Fibroblast of lung (primary cell): ENCODE measurements at regions not wholly inside any gene's neighbourhood (a gene's known extent, or its start where the extent isn't known, plus 50 kb on each side); places are given as distances from the start of the nearest gene placed in this dataset.

Source experiments
- DNase-seq, 2 donors: peaks; one replicate each; pipeline versions ENCODE4 v3.0.0 to v3.0.0-alpha.2; 2010; ENCODE audit warnings: low read depth in 2 of 2
- H2AFZ ChIP-seq: 2 replicates; pipeline ENCODE4 v1.5.1; 2012; ENCODE audit warnings: low read length, control low read depth, inconsistent platforms
- H3K27ac ChIP-seq: 2 replicates; pipeline ENCODE4 v1.5.1; 2011; ENCODE audit warnings: low read length, control low read depth; ENCODE audit not compliant: insufficient read depth
- H3K27me3 ChIP-seq: 2 replicates; pipeline ENCODE4 v1.5.1; 2011; ENCODE audit warnings: mild to moderate bottlenecking, low read length; ENCODE audit not compliant: control insufficient read depth, insufficient read depth
- H3K36me3 ChIP-seq: 2 replicates; pipeline ENCODE4 v1.5.1; 2011; ENCODE audit warnings: low read length; ENCODE audit not compliant: control insufficient read depth, insufficient read depth
- H3K4me1 ChIP-seq: 2 replicates; pipeline ENCODE4 v1.5.1; 2011; ENCODE audit warnings: low read length; ENCODE audit not compliant: control insufficient read depth, insufficient read depth; ENCODE audit errors: extremely low read depth
- H3K4me2 ChIP-seq: 2 replicates; pipeline ENCODE4 v1.5.1; 2011; ENCODE audit warnings: low read length, control low read depth; ENCODE audit not compliant: insufficient read depth; ENCODE audit errors: extremely low read depth
- H3K4me3 ChIP-seq, 4 experiments: fragments of 200-600 bp in 1 of 4; sonication (generic) in 1 of 4; replicated peaks in 1 of 4; 2 replicates each; pipeline ENCODE4 v1.5.1; 2011 to 2016; ENCODE audit warnings: low read length in 4 of 4, low read depth in 3 of 4, mild to moderate bottlenecking in 3 of 4, control low read depth in 2 of 4, inconsistent platforms in 1 of 4, mixed read lengths in 1 of 4; ENCODE audit not compliant: insufficient read depth in 1 of 4; ENCODE audit errors: control extremely low read depth in 1 of 4
- H3K79me2 ChIP-seq: 2 replicates; pipeline ENCODE4 v1.5.1; 2012; ENCODE audit warnings: mild to moderate bottlenecking, low read length, inconsistent platforms; ENCODE audit not compliant: control insufficient read depth, insufficient read depth
- H3K9ac ChIP-seq: 2 replicates; pipeline ENCODE4 v1.5.1; 2011; ENCODE audit warnings: mild to moderate bottlenecking, low read length, control low read depth; ENCODE audit not compliant: insufficient read depth
- H3K9me3 ChIP-seq: 2 replicates; pipeline ENCODE4 v1.5.1; 2012; ENCODE audit warnings: low read depth, low read length; ENCODE audit not compliant: control insufficient read depth, insufficient read depth
- H4K20me1 ChIP-seq: 2 replicates; pipeline ENCODE4 v1.5.1; 2011; ENCODE audit warnings: low read length; ENCODE audit not compliant: control insufficient read depth, insufficient read depth; ENCODE audit errors: extremely low read depth
- EZH2 ChIP-seq: IDR thresholded peaks from 2 replicates; pipeline ENCODE4 v1.5.1; 2012; ENCODE audit warnings: low read length, control low read depth, mild to moderate bottlenecking; ENCODE audit errors: missing control alignments
- TF ChIP-seq, protein P1 (sequence below), 2 donors: IDR thresholded peaks in 1 of 2; conservative IDR thresholded peaks in 1 of 2; 1 replicate in 1 of 2; 2 replicates in 1 of 2; pipeline ENCODE4 v1.5.1; 2011 to 2012; ENCODE audit warnings: low read length in 2 of 2, control low read depth in 1 of 2, inconsistent platforms in 1 of 2, low read depth in 1 of 2, mild to moderate bottlenecking in 1 of 2

GRCh38 chr3:18233987-18234716 is 191.0 kb downstream of the SATB1 start:
- Histone ChIP-seq H3K9me3 (no peaks in the 10 kb centered on the region), H4K20me1 (no peaks in the 10 kb centered on the region), H3K27me3 (no peaks in the 10 kb centered on the region), H3K4me3 (no peak overlapping the region), H3K9ac (no peak overlapping the region), H3K79me2 (no peaks in the 10 kb centered on the region), H3K27ac (no peak overlapping the region), H3K36me3 (no peaks in the 10 kb centered on the region), H2AFZ (no peak overlapping the region), H3K4me1 (no peaks in the 10 kb centered on the region), H3K4me2 (no peak overlapping the region)
- TF ChIP-seq, protein P1, sequence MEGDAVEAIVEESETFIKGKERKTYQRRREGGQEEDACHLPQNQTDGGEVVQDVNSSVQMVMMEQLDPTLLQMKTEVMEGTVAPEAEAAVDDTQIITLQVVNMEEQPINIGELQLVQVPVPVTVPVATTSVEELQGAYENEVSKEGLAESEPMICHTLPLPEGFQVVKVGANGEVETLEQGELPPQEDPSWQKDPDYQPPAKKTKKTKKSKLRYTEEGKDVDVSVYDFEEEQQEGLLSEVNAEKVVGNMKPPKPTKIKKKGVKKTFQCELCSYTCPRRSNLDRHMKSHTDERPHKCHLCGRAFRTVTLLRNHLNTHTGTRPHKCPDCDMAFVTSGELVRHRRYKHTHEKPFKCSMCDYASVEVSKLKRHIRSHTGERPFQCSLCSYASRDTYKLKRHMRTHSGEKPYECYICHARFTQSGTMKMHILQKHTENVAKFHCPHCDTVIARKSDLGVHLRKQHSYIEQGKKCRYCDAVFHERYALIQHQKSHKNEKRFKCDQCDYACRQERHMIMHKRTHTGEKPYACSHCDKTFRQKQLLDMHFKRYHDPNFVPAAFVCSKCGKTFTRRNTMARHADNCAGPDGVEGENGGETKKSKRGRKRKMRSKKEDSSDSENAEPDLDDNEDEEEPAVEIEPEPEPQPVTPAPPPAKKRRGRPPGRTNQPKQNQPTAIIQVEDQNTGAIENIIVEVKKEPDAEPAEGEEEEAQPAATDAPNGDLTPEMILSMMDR (conservative IDR thresholded peaks at IDR 0.05 in 1 of 2, IDR thresholded peaks at IDR 0.05 in 1 of 2; ENCODE audit: low read depth in 1 of 2, low read length in 2 of 2), result no peak
- TF ChIP-seq EZH2, result no peak
- DNase-seq, result no peak

- H3K9me3 ChIP-seq, result no peaks in the 10 kb centered on the region
- H3K27me3 ChIP-seq, result no peaks in the 10 kb centered on the region
- H3K79me2 ChIP-seq, result no peaks in the 10 kb centered on the region
- no peak overlapping the region for H3K27ac ChIP-seq
- no peaks in the 10 kb centered on the region for H4K20me1 ChIP-seq
- no peak overlapping the region for H3K4me2 ChIP-seq
- no peaks in the 10 kb centered on the region for H3K4me1 ChIP-seq
- no peak overlapping the region for H3K9ac ChIP-seq
- no peak overlapping the region for H3K4me3 ChIP-seq
- no peaks in the 10 kb centered on the region for H3K36me3 ChIP-seq
- H2AFZ ChIP-seq, result no peak overlapping the region
- DNase-seq, result no peak
- no peak for TF ChIP-seq EZH2
- TF ChIP-seq, protein P1 (conservative IDR thresholded peaks at IDR 0.05 in 1 of 2, IDR thresholded peaks at IDR 0.05 in 1 of 2; ENCODE audit: low read depth in 1 of 2, low read length in 2 of 2), result no peak
Observed at GRCh38 chr3:18232317-18232716, 192.8 kb downstream of the SATB1 start.

GRCh38 chr3:18228060-18228459 is 197.1 kb downstream of the SATB1 start:
- no peak overlapping the region for H3K27ac ChIP-seq
- DNase-seq, result no peak
- TF ChIP-seq, protein P1 (conservative IDR thresholded peaks at IDR 0.05 in 1 of 2, IDR thresholded peaks at IDR 0.05 in 1 of 2; ENCODE audit: low read depth in 1 of 2, low read length in 2 of 2), result no peak
- no peak for TF ChIP-seq EZH2
- H2AFZ ChIP-seq, result no peak overlapping the region
- H3K4me3 ChIP-seq, result no peak overlapping the region
- no peaks in the 10 kb centered on the region for H3K4me1 ChIP-seq
- no peaks in the 10 kb centered on the region for H4K20me1 ChIP-seq
- H3K9ac ChIP-seq, result no peak overlapping the region
- no peaks in the 10 kb centered on the region for H3K27me3 ChIP-seq
- no peaks in the 10 kb centered on the region for H3K9me3 ChIP-seq
- H3K79me2 ChIP-seq, result no peaks in the 10 kb centered on the region
- H3K36me3 ChIP-seq, result no peaks in the 10 kb centered on the region
- no peak overlapping the region for H3K4me2 ChIP-seq
